K562 (cell line): ENCODE measurements at regions not wholly inside any gene's neighbourhood (a gene's known extent, or its start where the extent isn't known, plus 50 kb on each side); places are given as distances from the start of the nearest gene placed in this dataset.

ENCODE experiments used
- ATAC-seq: fragments of 200-7000 bp; cut with Tn5 transposase; 3 replicates; pipeline ENCODE4 v1.9.1; 2020; ENCODE audit warnings: moderate library complexity
- BruUV-seq: library from RNA; stranded (reverse); fragments of 400-500 nt; replicated peaks from 2 replicates; lab custom pipeline; 2021; lab: Mats Ljungman, UMichigan
- CTCF ChIA-PET: fragments of 300-600 bp; formaldehyde crosslinking; extraction: SDS; loops from one replicate; lab custom pipeline; 2021; ENCODE audit warnings: low intra/inter-chr PET ratio; lab: Yijun Ruan, JAX
- POLR2A ChIA-PET: fragments of 300-600, 350-650 bp; sonication (Branson Sonifier 250); formaldehyde crosslinking; extraction: SDS; loops from one replicate; lab custom pipeline; 2021; ENCODE audit warnings: antibody characterized with exemption, inconsistent platforms; lab: Yijun Ruan, JAX
- DNase-seq, 4 experiments: peaks; one replicate each; pipeline versions ENCODE4 v3.0.0 to v3.0.0-alpha.2; 2011 to 2018; ENCODE audit warnings: low spot score in 3 of 4, mixed read lengths in 3 of 4; ENCODE audit errors: extremely low read depth in 1 of 4
- FAIRE-seq: peaks from 2 replicates; lab custom pipeline; 2011; peaks lifted over from hg19 to GRCh38; lab: Jason Lieb, UNC
- H2AFZ ChIP-seq: 2 replicates; pipeline ENCODE4 v1.6.0; 2011; ENCODE audit warnings: low read depth, low read length, control low read depth, inconsistent platforms
- H3K27ac ChIP-seq: fragments of 200-600 bp; 3 replicates; pipeline ENCODE4 v1.8.0; 2011; ENCODE audit warnings: low read depth, mild to moderate bottlenecking, control low read depth, inconsistent platforms, low read length, moderate library complexity, mixed read lengths; ENCODE audit errors: extremely low read depth
- H3K27me3 ChIP-seq, 2 experiments: fragments of 300-600 bp in 1 of 2; 2 replicates in 1 of 2; 3 replicates in 1 of 2; pipeline versions ENCODE4 v1.6.0 to v1.8.0; 2011; ENCODE audit warnings: inconsistent platforms in 2 of 2, low read length in 2 of 2, mild to moderate bottlenecking in 1 of 2, mixed read lengths in 1 of 2, moderate library complexity in 1 of 2; ENCODE audit not compliant: control insufficient read depth in 2 of 2, insufficient read depth in 2 of 2
- H3K36me3 ChIP-seq: fragments of 300-600 bp; 3 replicates; pipeline ENCODE4 v1.8.0; 2011; ENCODE audit warnings: mild to moderate bottlenecking, low read length, inconsistent platforms; ENCODE audit not compliant: control insufficient read depth, insufficient read depth
- H3K4me1 ChIP-seq, 2 experiments: fragments of 200-600 bp in 1 of 2; replicated peaks in 1 of 2; 2 replicates in 1 of 2; 3 replicates in 1 of 2; pipeline versions ENCODE4 v1.5.1 to v1.8.0; 2011; ENCODE audit warnings: inconsistent platforms in 2 of 2, low read length in 2 of 2, mild to moderate bottlenecking in 1 of 2, mixed read lengths in 1 of 2, moderate library complexity in 1 of 2; ENCODE audit not compliant: control insufficient read depth in 2 of 2, insufficient read depth in 2 of 2
- H3K4me2 ChIP-seq: 2 replicates; pipeline ENCODE4 v1.6.1; 2011; ENCODE audit warnings: low read length, control low read depth, inconsistent platforms, mixed read lengths; ENCODE audit not compliant: insufficient read depth
- H3K4me3 ChIP-seq: fragments of 200-600 bp; sonication (generic), shearing (Covaris generic); 2 replicates; pipeline ENCODE4 v1.5.1; 2016; ENCODE audit warnings: control low read depth, inconsistent platforms
- H3K79me2 ChIP-seq: fragments of 200-600 bp; 3 replicates; pipeline ENCODE4 v1.8.0; 2011; ENCODE audit warnings: low read length, inconsistent platforms; ENCODE audit not compliant: control insufficient read depth, insufficient read depth
- H3K9ac ChIP-seq, 2 experiments: 2 replicates each; pipeline versions ENCODE4 v1.6.0 to v1.6.1; 2011; ENCODE audit warnings: low read depth in 2 of 2, low read length in 2 of 2, control low read depth in 1 of 2, inconsistent platforms in 1 of 2, mild to moderate bottlenecking in 1 of 2, mixed read lengths in 1 of 2; ENCODE audit not compliant: insufficient read depth in 1 of 2
- H3K9me1 ChIP-seq: one replicate; pipeline ENCODE4 v1.6.0; 2011; ENCODE audit warnings: inconsistent platforms, mild to moderate bottlenecking, low read length, moderate library complexity; ENCODE audit not compliant: control insufficient read depth, insufficient read depth
- H3K9me3 ChIP-seq: replicated peaks from 2 replicates; pipeline ENCODE4 v1.5.1; 2011; ENCODE audit warnings: low read depth, low read length, inconsistent platforms; ENCODE audit not compliant: control insufficient read depth, insufficient read depth
- H4K20me1 ChIP-seq: replicated peaks from 2 replicates; pipeline ENCODE4 v1.6.1; 2011; ENCODE audit warnings: low read length, inconsistent platforms, mixed read lengths; ENCODE audit not compliant: control insufficient read depth, insufficient read depth
- BMI1 ChIP-seq: fragments of 150-350 bp; IDR thresholded peaks from 2 replicates; pipeline ENCODE4 v1.6.1; 2014; ENCODE audit warnings: low read length
- CCNT2 ChIP-seq: IDR thresholded peaks from 2 replicates; pipeline ENCODE4 v1.6.1; 2011; ENCODE audit warnings: borderline replicate concordance, low read depth, mild to moderate bottlenecking, moderate library complexity, mixed read lengths, low read length; ENCODE audit not compliant: insufficient read length; ENCODE audit errors: extremely low read depth
- FIP1L1 ChIP-seq: fragments of 200-400 bp; formaldehyde crosslinking; IDR thresholded peaks from 2 replicates; pipeline ENCODE4 v1.6.1; 2018; ENCODE audit warnings: mild to moderate bottlenecking, low read depth, low read length; ENCODE audit not compliant: poor library complexity, severe bottlenecking
- HMG20B ChIP-seq: fragments of 250-450 bp; sonication (Bioruptor Pico); IDR thresholded peaks from 2 replicates; pipeline ENCODE4 v1.5.0; 2021; ENCODE audit warnings: mild to moderate bottlenecking
- MAFK ChIP-seq: IDR thresholded peaks from 2 replicates; pipeline ENCODE4 v1.6.1; 2011; ENCODE audit warnings: low read length, improper control_type of control experiment
- MYC ChIP-seq, 2 experiments: fragments of 250-450 bp in 1 of 2; sonication (Bioruptor Pico) in 1 of 2; IDR thresholded peaks; 2 replicates each; pipeline versions ENCODE4 v1.5.1 to v1.6.1; 2012 to 2021; ENCODE audit warnings: low read depth in 2 of 2, borderline replicate concordance in 1 of 2, improper control_type of control experiment in 1 of 2, low read length in 1 of 2, mild to moderate bottlenecking in 1 of 2, moderate library complexity in 1 of 2
- NFE2 ChIP-seq: IDR thresholded peaks from 2 replicates; pipeline ENCODE4 v1.6.1; 2014; ENCODE audit warnings: antibody characterized with exemption, low read depth
- PHF21A ChIP-seq: fragments of 450-650 bp; IDR thresholded peaks from 2 replicates; pipeline ENCODE4 v1.6.1; 2017; ENCODE audit warnings: low read depth, borderline replicate concordance
- ZNF12 ChIP-seq: sonication (generic); formaldehyde crosslinking; IDR thresholded peaks from 2 replicates; pipeline ENCODE4 v1.4.0; 2020; ENCODE audit warnings: mild to moderate bottlenecking, missing genetic modification reagents
- WGBS: fragments of 100-300 bp; shearing (Covaris generic); methylation state at CpG from one replicate; pipeline ENCODE4 v1.1.6; 2016; ENCODE audit warnings: low coverage, mixed read lengths; ENCODE audit not compliant: insufficient coverage; ENCODE audit errors: missing lambda C conversion rate; 5-methylcytosine and 5-hydroxymethylcytosine counted together
- in situ Hi-C: fragments of 300-500 bp; cut with MboI; formaldehyde crosslinking; loops from 4 replicates; pipeline ENCODE4 v1.15.0; 2018; ENCODE audit warnings: inconsistent platforms, mixed read lengths
- intact Hi-C: fragments of 100-400 bp; cut with micrococcal nuclease; formaldehyde crosslinking; loops from 2 replicates; pipeline ENCODE4 v1.14.2; 2022
- TF ChIP-seq, protein P1 (sequence below): fragments of 450-650 bp; conservative IDR thresholded peaks from 2 replicates; pipeline ENCODE4 v1.6.1; 2016; ENCODE audit warnings: missing genetic modification characterization, low read depth, mild to moderate bottlenecking, missing compliant biosample characterization, moderate library complexity
- TF ChIP-seq, protein P2 (sequence below): sonication (generic); formaldehyde crosslinking; IDR thresholded peaks from 2 replicates; pipeline ENCODE4 v1.8.1; 2023; ENCODE audit warnings: mild to moderate bottlenecking, missing genetic modification reagents
- TF ChIP-seq, protein P3 (sequence below): sonication (generic); formaldehyde crosslinking; IDR thresholded peaks from 2 replicates; pipeline ENCODE4 v1.8.1; 2022; ENCODE audit warnings: missing genetic modification reagents
- TF ChIP-seq, protein P4 (sequence below): fragments of 450-650 bp; IDR thresholded peaks from 2 replicates; pipeline ENCODE4 v1.7.1; 2018; ENCODE audit warnings: mild to moderate bottlenecking, low read depth; ENCODE audit not compliant: partially characterized antibody

- no peak overlapping the region for H3K27ac ChIP-seq
- ChIA-PET POLR2A (interaction anchor here (0.6 to 1.1 kb wide), 2 partner anchors 13 to 121 kb away, joined by 3 to 4 read pairs; no protein-coding TSS in a partner anchor), CTCF (no interaction called here)
- no TSS peak for BruUV-seq
- WGBS = 75% methylated on average over 1 of the region's 1 CpG
- H3K36me3 ChIP-seq = no peaks in the 10 kb centered on the region
- no peaks in the 10 kb centered on the region for H3K9me3 ChIP-seq
- in situ Hi-C loops = no loop called here
- no peak overlapping the region for H3K9ac ChIP-seq
- H2AFZ ChIP-seq = no peak overlapping the region
- no peaks in the 10 kb centered on the region for H3K4me1 ChIP-seq
- H3K4me3 ChIP-seq = no peak overlapping the region
- no peak overlapping the region for H3K4me2 ChIP-seq
- no peaks in the 10 kb centered on the region for H3K9me1 ChIP-seq
- no peak for DNase-seq
- H4K20me1 ChIP-seq = no peaks in the 10 kb centered on the region
- ATAC-seq = no peak
- no peaks in the 10 kb centered on the region for H3K79me2 ChIP-seq
- no peaks in the 10 kb centered on the region for H3K27me3 ChIP-seq
- no peak for FAIRE-seq
- intact Hi-C loops = no loop called here
- TF ChIP-seq, protein P1, sequence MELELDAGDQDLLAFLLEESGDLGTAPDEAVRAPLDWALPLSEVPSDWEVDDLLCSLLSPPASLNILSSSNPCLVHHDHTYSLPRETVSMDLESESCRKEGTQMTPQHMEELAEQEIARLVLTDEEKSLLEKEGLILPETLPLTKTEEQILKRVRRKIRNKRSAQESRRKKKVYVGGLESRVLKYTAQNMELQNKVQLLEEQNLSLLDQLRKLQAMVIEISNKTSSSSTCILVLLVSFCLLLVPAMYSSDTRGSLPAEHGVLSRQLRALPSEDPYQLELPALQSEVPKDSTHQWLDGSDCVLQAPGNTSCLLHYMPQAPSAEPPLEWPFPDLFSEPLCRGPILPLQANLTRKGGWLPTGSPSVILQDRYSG (tag) = no peak
- TF ChIP-seq, protein P2, sequence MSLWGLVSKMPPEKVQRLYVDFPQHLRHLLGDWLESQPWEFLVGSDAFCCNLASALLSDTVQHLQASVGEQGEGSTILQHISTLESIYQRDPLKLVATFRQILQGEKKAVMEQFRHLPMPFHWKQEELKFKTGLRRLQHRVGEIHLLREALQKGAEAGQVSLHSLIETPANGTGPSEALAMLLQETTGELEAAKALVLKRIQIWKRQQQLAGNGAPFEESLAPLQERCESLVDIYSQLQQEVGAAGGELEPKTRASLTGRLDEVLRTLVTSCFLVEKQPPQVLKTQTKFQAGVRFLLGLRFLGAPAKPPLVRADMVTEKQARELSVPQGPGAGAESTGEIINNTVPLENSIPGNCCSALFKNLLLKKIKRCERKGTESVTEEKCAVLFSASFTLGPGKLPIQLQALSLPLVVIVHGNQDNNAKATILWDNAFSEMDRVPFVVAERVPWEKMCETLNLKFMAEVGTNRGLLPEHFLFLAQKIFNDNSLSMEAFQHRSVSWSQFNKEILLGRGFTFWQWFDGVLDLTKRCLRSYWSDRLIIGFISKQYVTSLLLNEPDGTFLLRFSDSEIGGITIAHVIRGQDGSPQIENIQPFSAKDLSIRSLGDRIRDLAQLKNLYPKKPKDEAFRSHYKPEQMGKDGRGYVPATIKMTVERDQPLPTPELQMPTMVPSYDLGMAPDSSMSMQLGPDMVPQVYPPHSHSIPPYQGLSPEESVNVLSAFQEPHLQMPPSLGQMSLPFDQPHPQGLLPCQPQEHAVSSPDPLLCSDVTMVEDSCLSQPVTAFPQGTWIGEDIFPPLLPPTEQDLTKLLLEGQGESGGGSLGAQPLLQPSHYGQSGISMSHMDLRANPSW = no peak
- no peak for TF ChIP-seq HMG20B (CRISPR knock-in tag)
- TF ChIP-seq NFE2 = no peak
- TF ChIP-seq MYC (IDR thresholded peaks at IDR 0.05; ENCODE audit: low read depth, low read length) = no peak
- no peak for TF ChIP-seq MYC (CRISPR knock-in tag; IDR thresholded peaks at IDR 0.05; ENCODE audit: borderline replicate concordance, low read depth)
- no peak for TF ChIP-seq MAFK
- TF ChIP-seq FIP1L1 = no peak
- TF ChIP-seq, protein P3, sequence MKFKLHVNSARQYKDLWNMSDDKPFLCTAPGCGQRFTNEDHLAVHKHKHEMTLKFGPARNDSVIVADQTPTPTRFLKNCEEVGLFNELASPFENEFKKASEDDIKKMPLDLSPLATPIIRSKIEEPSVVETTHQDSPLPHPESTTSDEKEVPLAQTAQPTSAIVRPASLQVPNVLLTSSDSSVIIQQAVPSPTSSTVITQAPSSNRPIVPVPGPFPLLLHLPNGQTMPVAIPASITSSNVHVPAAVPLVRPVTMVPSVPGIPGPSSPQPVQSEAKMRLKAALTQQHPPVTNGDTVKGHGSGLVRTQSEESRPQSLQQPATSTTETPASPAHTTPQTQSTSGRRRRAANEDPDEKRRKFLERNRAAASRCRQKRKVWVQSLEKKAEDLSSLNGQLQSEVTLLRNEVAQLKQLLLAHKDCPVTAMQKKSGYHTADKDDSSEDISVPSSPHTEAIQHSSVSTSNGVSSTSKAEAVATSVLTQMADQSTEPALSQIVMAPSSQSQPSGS (CRISPR knock-in tag) = no peak
- TF ChIP-seq PHF21A = no peak
- TF ChIP-seq, protein P4, sequence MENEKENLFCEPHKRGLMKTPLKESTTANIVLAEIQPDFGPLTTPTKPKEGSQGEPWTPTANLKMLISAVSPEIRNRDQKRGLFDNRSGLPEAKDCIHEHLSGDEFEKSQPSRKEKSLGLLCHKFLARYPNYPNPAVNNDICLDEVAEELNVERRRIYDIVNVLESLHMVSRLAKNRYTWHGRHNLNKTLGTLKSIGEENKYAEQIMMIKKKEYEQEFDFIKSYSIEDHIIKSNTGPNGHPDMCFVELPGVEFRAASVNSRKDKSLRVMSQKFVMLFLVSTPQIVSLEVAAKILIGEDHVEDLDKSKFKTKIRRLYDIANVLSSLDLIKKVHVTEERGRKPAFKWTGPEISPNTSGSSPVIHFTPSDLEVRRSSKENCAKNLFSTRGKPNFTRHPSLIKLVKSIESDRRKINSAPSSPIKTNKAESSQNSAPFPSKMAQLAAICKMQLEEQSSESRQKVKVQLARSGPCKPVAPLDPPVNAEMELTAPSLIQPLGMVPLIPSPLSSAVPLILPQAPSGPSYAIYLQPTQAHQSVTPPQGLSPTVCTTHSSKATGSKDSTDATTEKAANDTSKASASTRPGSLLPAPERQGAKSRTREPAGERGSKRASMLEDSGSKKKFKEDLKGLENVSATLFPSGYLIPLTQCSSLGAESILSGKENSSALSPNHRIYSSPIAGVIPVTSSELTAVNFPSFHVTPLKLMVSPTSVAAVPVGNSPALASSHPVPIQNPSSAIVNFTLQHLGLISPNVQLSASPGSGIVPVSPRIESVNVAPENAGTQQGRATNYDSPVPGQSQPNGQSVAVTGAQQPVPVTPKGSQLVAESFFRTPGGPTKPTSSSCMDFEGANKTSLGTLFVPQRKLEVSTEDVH = no peak
- no peak for TF ChIP-seq CCNT2
- no peak for TF ChIP-seq ZNF12 (CRISPR knock-in tag)
- no peak for TF ChIP-seq BMI1
Measured at GRCh38 chr6:15121443-15121842, 124.4 kb upstream of the JARID2 start.
